ENCODE measurements at regions not wholly inside any gene's neighbourhood (a gene's known extent, or its start where the extent isn't known, plus 50 kb on each side); places are given as distances from the start of the nearest gene placed in this dataset.

GRCh38 chr16:73743665-73744496 is 552.7 kb upstream of the PSMD7 start:
- TF ChIP-seq CTCF (IDR thresholded peaks at IDR 0.05) (no peak), POLR2AphosphoS5 (IDR thresholded peaks at IDR 0.05) (no peak), POLR2A (IDR thresholded peaks at IDR 0.05; ENCODE audit: low read depth) (no peak)
